Mucosa of rectum (tissue), 2 donors: ENCODE measurements at regions not wholly inside any gene's neighbourhood (a gene's known extent, or its start where the extent isn't known, plus 50 kb on each side); places are given as distances from the start of the nearest gene placed in this dataset.

Source experiments
- H3K27ac ChIP-seq, 2 donors: one replicate each; pipeline ENCODE4 v1.7.0; 2013; ENCODE audit warnings: inconsistent platforms in 2 of 2, low read depth in 2 of 2, low read length in 2 of 2
- H3K27me3 ChIP-seq, 2 donors: one replicate each; pipeline ENCODE4 v1.7.0; 2013; ENCODE audit warnings: low read length in 2 of 2; ENCODE audit not compliant: control insufficient read depth in 2 of 2, insufficient read depth in 2 of 2
- H3K36me3 ChIP-seq, 2 donors: one replicate each; pipeline ENCODE4 v1.7.0; 2013; ENCODE audit warnings: low read length in 2 of 2; ENCODE audit not compliant: control insufficient read depth in 2 of 2, insufficient read depth in 2 of 2
- H3K4me1 ChIP-seq, 2 donors: one replicate each; pipeline ENCODE4 v1.7.0; 2013; ENCODE audit warnings: low read length in 2 of 2, mild to moderate bottlenecking in 1 of 2; ENCODE audit not compliant: control insufficient read depth in 2 of 2, insufficient read depth in 2 of 2
- H3K4me3 ChIP-seq, 2 donors: one replicate each; pipeline ENCODE4 v1.7.0; 2013; ENCODE audit warnings: low read length in 2 of 2
- H3K9ac ChIP-seq, 2 donors: one replicate each; pipeline ENCODE4 v1.7.0; 2013; ENCODE audit warnings: low read length in 2 of 2, low read depth in 1 of 2, mild to moderate bottlenecking in 1 of 2
- H3K9me3 ChIP-seq, 2 donors: one replicate each; pipeline ENCODE4 v1.7.0; 2013; ENCODE audit warnings: low read length in 2 of 2; ENCODE audit not compliant: control insufficient read depth in 2 of 2
- donor health status: healthy.
- donor health status: Normal muscosa, but diverticular disease.

DNA sequence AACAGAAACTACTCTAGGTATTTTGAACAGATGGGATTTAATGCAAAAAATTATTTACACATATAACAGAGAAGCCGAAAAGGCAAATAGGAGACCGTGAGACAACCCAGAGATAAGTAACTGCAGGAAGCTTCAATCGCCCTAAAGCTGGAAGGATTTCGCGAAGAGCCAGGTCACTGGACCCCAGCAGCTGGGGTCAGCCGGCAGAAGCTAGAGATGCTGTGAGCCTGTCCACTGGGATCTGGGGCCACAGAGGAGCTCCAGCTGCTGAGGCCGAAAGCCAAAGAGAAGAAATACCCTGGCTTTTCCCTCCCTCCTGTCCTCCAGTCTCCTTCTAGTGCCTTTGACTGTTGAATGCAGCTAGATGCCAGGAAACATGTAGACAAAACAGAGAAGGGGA is 192.8 kb upstream of the BCOR start:
- Histone ChIP-seq H3K9me3 (peaks cover 6% of the 10 kb centered on the region in 2 donors), H3K27ac (no peak overlapping the region), H3K27me3 (peaks cover 0 to 3% of the 10 kb centered on the region in 2 donors), H3K36me3 (no peaks in the 10 kb centered on the region), H3K9ac (no peak overlapping the region), H3K4me1 (no peaks in the 10 kb centered on the region), H3K4me3 (no peak overlapping the region)

GRCh38 chrX:40285876-40286275 is 188.1 kb upstream of the BCOR start:
- Histone ChIP-seq H3K9ac (no peak overlapping the region), H3K4me3 (no peak overlapping the region), H3K27me3 (no peaks in the 10 kb centered on the region), H3K4me1 (no peaks in the 10 kb centered on the region), H3K9me3 (peaks cover 6 to 7% of the 10 kb centered on the region in 2 donors), H3K36me3 (no peaks in the 10 kb centered on the region), H3K27ac (no peak overlapping the region)

GRCh38 chrX:40284852-40285251 is 187.1 kb upstream of the BCOR start:
- no peak overlapping the region for H3K27ac ChIP-seq
- no peak overlapping the region for H3K4me3 ChIP-seq
- no peak overlapping the region for H3K9ac ChIP-seq
- no peaks in the 10 kb centered on the region for H3K4me1 ChIP-seq
- H3K9me3 ChIP-seq: peaks cover 3 to 5% of the 10 kb centered on the region in 2 donors
- no peaks in the 10 kb centered on the region for H3K27me3 ChIP-seq
- H3K36me3 ChIP-seq: no peaks in the 10 kb centered on the region

DNA sequence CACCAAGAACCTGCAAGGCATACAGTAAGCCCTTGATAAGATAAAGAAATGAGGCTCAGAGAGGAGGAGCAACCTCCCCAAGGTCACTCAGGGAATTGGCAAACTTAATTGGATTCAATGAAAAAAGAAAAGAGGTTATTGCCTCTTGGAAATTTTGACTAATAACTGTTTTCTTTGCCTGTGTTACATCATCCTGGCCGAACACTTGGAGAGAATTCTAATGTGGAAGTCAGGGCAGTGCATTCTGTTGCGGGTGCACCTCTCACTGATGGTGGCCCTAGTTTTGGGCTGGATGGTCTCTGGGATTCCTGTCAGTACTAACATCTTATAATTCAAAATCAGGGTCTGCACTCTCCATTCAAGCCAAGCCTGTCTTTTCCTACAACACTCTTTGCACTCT is 186.2 kb upstream of the BCOR start:
- Histone ChIP-seq H3K27ac (no peak overlapping the region), H3K4me3 (no peak overlapping the region)

DNA sequence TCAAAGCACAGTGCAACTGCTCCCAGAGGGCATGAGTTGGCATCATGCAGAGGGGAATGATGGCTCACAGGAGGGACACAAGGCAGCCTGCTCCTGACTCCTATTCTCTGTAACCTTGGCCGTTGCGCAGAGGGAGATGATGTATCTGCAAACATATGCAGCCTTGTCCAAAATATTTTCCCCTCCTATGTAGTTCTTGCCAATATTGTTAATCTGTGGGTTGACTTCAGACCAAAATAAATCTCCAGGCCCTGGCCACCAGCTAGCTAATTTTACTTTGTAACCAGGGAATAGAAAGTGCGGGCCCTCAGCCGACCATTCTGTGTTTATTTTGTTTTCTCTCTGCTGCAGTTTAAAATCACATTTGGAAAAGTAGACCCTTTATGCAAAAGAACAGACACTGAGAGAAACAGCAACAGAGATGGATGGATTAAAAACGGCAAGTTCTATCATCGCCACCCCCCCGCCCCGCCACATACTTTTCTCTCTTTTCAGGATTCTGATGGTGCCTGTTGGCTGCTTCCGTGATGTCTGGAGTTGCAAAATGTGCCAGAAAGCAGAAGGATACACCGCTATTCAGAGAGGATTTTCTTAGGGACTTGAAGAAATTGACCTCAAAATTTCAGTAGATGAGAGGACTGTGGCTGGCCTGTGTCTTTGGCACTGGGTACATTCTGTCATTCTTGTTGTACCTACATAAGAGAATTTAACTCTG is 185.3 kb upstream of the BCOR start:
- no peaks in the 10 kb centered on the region for H3K36me3 ChIP-seq
- peaks cover 0 to 3% of the 10 kb centered on the region in 2 donors for H3K9me3 ChIP-seq
- no peaks in the 10 kb centered on the region for H3K4me1 ChIP-seq
- no peak overlapping the region for H3K27ac ChIP-seq
- H3K27me3 ChIP-seq: no peaks in the 10 kb centered on the region
- no peak overlapping the region for H3K9ac ChIP-seq
- no peak overlapping the region for H3K4me3 ChIP-seq

More for the DNA sequence above, 186.2 kb upstream of the BCOR start:
- H3K4me1 ChIP-seq: no peaks in the 10 kb centered on the region
- no peak overlapping the region for H3K9ac ChIP-seq
- no peaks in the 10 kb centered on the region for H3K36me3 ChIP-seq
- peaks cover 0 to 3% of the 10 kb centered on the region in 2 donors for H3K9me3 ChIP-seq
- H3K27me3 ChIP-seq: no peaks in the 10 kb centered on the region

- H3K27ac ChIP-seq: no peak overlapping the region
- H3K9me3 ChIP-seq: peaks cover 0 to 3% of the 10 kb centered on the region in 2 donors
- H3K9ac ChIP-seq: no peak overlapping the region
- H3K4me1 ChIP-seq: no peaks in the 10 kb centered on the region
- H3K36me3 ChIP-seq: no peaks in the 10 kb centered on the region
- no peaks in the 10 kb centered on the region for H3K27me3 ChIP-seq
- no peak overlapping the region for H3K4me3 ChIP-seq
Observed at GRCh38 chrX:40282348-40282747, 184.6 kb upstream of the BCOR start.

GRCh38 chrX:40281336-40282005 is 183.7 kb upstream of the BCOR start:
- Histone ChIP-seq H3K27me3 (no peaks in the 10 kb centered on the region), H3K4me1 (no peaks in the 10 kb centered on the region), H3K4me3 (no peak overlapping the region), H3K36me3 (no peaks in the 10 kb centered on the region), H3K9ac (no peak overlapping the region), H3K27ac (no peak overlapping the region), H3K9me3 (peaks cover 0 to 3% of the 10 kb centered on the region in 2 donors)

- Histone ChIP-seq H3K9ac (no peak overlapping the region), H3K4me1 (no peaks in the 10 kb centered on the region), H3K36me3 (no peaks in the 10 kb centered on the region), H3K27me3 (no peaks in the 10 kb centered on the region), H3K9me3 (peaks cover 5 to 6% of the 10 kb centered on the region in 2 donors), H3K4me3 (no peak overlapping the region), H3K27ac (no peak overlapping the region)
Observed at GRCh38 chrX:40279762-40280161, 182.0 kb upstream of the BCOR start.

GRCh38 chrX:40279091-40279430 is 181.3 kb upstream of the BCOR start:
- Histone ChIP-seq H3K9ac (no peak overlapping the region), H3K9me3 (peaks cover 5 to 6% of the 10 kb centered on the region in 2 donors), H3K27ac (no peak overlapping the region), H3K4me3 (no peak overlapping the region), H3K27me3 (no peaks in the 10 kb centered on the region), H3K4me1 (no peaks in the 10 kb centered on the region), H3K36me3 (no peaks in the 10 kb centered on the region)

- Histone ChIP-seq H3K9me3 (peaks cover 5 to 6% of the 10 kb centered on the region in 2 donors), H3K36me3 (no peaks in the 10 kb centered on the region), H3K9ac (no peak overlapping the region), H3K4me3 (no peak overlapping the region), H3K4me1 (no peaks in the 10 kb centered on the region), H3K27ac (no peak overlapping the region), H3K27me3 (no peaks in the 10 kb centered on the region)
Observed at GRCh38 chrX:40278340-40279090, 180.8 kb upstream of the BCOR start.
